ENCODE measurements at regions not wholly inside any gene's neighbourhood (a gene's known extent, or its start where the extent isn't known, plus 50 kb on each side); places are given as distances from the start of the nearest gene placed in this dataset.

GRCh38 chr6:56407883-56408410 is 160.6 kb upstream of the COL21A1 start:
- no peak for DNase-seq

GRCh38 chr6:56406276-56407269 is 159.2 kb upstream of the COL21A1 start:
- no peak for DNase-seq

GRCh38 chr6:56404599-56404998 is 157.2 kb upstream of the COL21A1 start:
- DNase-seq: no peak

GRCh38 chr6:56403745-56404144 is 156.4 kb upstream of the COL21A1 start:
- DNase-seq: no peak

GRCh38 chr6:56401477-56402070 is 154.2 kb upstream of the COL21A1 start:
- DNase-seq: no peak

GRCh38 chr6:56400273-56400672 is 152.9 kb upstream of the COL21A1 start:
- DNase-seq: no peak

- no peak for DNase-seq
Measured at GRCh38 chr6:56399672-56400263, 152.4 kb upstream of the COL21A1 start.

GRCh38 chr6:56399250-56399671 is 151.9 kb upstream of the COL21A1 start:
- DNase-seq: no peak

- no peak for DNase-seq
Measured at GRCh38 chr6:56396435-56396834, 149.1 kb upstream of the COL21A1 start.

GRCh38 chr6:56393615-56394612 is 146.5 kb upstream of the COL21A1 start:
- DNase-seq: no peak

GRCh38 chr6:56388415-56388755 is 141.0 kb upstream of the COL21A1 start:
- DNase-seq: no peak

- DNase-seq: no peak
Measured at GRCh38 chr6:56387621-56388414, 140.4 kb upstream of the COL21A1 start.

GRCh38 chr6:56386717-56387116 is 139.3 kb upstream of the COL21A1 start:
- no peak for DNase-seq

GRCh38 chr6:56385981-56386593 is 138.7 kb upstream of the COL21A1 start:
- DNase-seq: no peak

GRCh38 chr6:56383160-56383559 is 135.8 kb upstream of the COL21A1 start:
- DNase-seq: no peak

GRCh38 chr6:56382416-56382940 is 135.1 kb upstream of the COL21A1 start:
- DNase-seq: no peak

GRCh38 chr6:56381801-56382251 is 134.4 kb upstream of the COL21A1 start:
- DNase-seq: peak in 1 of 5 experiments; percentile 16

- no peak for DNase-seq
Measured at GRCh38 chr6:56380476-56380875, 133.1 kb upstream of the COL21A1 start.

GRCh38 chr6:56378966-56379585 is 131.7 kb upstream of the COL21A1 start:
- DNase-seq: no peak

GRCh38 chr6:56378507-56378906 is 131.1 kb upstream of the COL21A1 start:
- no peak for DNase-seq

Data from T-helper 2 cell (primary cell).